ENCODE measurements at regions not wholly inside any gene's neighbourhood (a gene's known extent, or its start where the extent isn't known, plus 50 kb on each side); places are given as distances from the start of the nearest gene placed in this dataset.
"Not testable (repeated sequence)": the region's sequence is repeated elsewhere in the genome, so short reads cannot be mapped to it uniquely, and the experiment has no call there.

DNA sequence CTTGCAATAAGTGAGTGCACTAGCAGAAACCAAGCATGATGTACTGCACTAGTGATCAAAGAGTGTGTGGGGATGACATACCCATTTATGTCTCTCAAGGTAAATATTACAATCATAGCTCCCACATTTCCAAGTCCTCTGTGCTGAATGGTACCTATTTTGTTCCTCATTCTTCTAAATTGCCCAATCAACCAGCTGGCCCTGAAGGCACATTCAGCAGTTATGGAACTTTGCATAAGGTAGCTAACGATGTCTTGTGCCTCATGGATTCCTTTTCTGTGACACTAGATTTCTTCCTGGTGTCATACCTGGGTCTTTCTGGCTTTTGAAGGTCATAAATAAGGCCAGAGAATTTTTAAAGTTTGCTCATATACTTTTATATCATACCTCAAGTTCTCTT is 963.0 kb downstream of the SLC4A3 start:
- TF ChIP-seq, protein P1, sequence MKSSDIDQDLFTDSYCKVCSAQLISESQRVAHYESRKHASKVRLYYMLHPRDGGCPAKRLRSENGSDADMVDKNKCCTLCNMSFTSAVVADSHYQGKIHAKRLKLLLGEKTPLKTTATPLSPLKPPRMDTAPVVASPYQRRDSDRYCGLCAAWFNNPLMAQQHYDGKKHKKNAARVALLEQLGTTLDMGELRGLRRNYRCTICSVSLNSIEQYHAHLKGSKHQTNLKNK (CRISPR knock-in tag; IDR thresholded peaks at IDR 0.05): no peak
- no peak for TF ChIP-seq SMAD4 (CRISPR knock-in tag; IDR thresholded peaks at IDR 0.05)
- POLR2A ChIA-PET: interaction anchor here (0.6 kb wide), 1 partner anchor 18 kb away, joined by 3 read pairs; no protein-coding TSS in a partner anchor
- Mint-ChIP-seq H3K4me3 (no peak overlapping the region), H3K4me1 (no peaks in the 10 kb centered on the region), H3K27me3 (ENCODE audit: low read depth) (no peaks in the 10 kb centered on the region), H3K27ac (no peak overlapping the region), H3K36me3 (no peaks in the 10 kb centered on the region), H3K9me3 (no peaks in the 10 kb centered on the region)
- CTCF ChIA-PET: no interaction called here
- ATAC-seq (no peak), DNase-seq (ENCODE audit: low spot score) (no peak)

DNA sequence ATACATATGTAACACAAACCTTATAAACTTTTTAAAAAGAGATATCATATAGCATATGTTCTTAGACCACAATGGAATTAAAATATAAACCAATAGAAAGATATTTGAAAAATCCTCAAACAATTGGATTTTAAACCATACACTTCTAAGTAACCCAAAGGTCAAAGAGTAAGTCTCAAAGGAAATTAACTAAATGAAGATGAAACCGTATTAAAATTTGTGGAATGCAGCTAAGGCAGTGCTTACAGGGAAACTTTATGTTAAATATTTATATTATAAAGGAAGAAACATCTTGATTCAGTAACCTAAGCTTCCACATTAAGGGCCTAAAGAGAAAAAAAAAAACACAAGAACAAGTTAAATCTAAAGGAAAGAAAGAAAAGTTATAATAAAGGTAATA is 966.1 kb downstream of the SLC4A3 start:
- ChIA-PET POLR2A (no interaction called here), CTCF (no interaction called here)
- no peak overlapping the region for H3K4me3 Mint-ChIP-seq
- ATAC-seq (no peak), DNase-seq (ENCODE audit: low spot score) (no peak)
- TF ChIP-seq NFE2L1 (CRISPR knock-in tag; IDR thresholded peaks at IDR 0.05) (no peak), ZNF219 (CRISPR knock-in tag; IDR thresholded peaks at IDR 0.05; ENCODE audit: borderline replicate concordance) (no peak)
- TF ChIP-seq, protein P2, sequence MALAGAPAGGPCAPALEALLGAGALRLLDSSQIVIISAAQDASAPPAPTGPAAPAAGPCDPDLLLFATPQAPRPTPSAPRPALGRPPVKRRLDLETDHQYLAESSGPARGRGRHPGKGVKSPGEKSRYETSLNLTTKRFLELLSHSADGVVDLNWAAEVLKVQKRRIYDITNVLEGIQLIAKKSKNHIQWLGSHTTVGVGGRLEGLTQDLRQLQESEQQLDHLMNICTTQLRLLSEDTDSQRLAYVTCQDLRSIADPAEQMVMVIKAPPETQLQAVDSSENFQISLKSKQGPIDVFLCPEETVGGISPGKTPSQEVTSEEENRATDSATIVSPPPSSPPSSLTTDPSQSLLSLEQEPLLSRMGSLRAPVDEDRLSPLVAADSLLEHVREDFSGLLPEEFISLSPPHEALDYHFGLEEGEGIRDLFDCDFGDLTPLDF (CRISPR knock-in tag; IDR thresholded peaks at IDR 0.05): no peak
- no peak overlapping the region for H3K27ac Mint-ChIP-seq
- H3K4me1 Mint-ChIP-seq: no peaks in the 10 kb centered on the region
- H3K9me3 Mint-ChIP-seq: no peaks in the 10 kb centered on the region
- H3K27me3 Mint-ChIP-seq (ENCODE audit: low read depth): no peaks in the 10 kb centered on the region
- H3K36me3 Mint-ChIP-seq: no peaks in the 10 kb centered on the region

DNA sequence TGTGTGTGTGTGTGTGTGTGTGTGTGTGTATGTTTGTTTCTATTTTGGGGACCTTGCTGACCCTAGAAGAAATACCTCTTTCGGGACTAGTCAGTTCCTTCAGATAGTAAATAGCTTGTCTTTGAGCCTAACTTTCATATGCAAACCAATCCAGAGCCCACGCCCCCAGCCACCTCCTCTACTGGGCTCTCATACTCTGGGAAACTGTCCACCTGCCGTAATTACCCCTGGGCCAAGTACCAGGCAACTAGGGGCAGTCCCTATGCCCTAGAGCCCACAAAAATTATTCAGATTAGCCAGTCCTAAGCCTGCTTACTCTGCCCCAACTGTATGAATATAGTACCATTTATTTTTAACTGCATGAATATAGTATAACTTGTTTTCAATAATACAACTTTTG is 970.4 kb downstream of the EPHA4 start:
- H3K4me3 Mint-ChIP-seq: no peak overlapping the region
- H3K36me3 Mint-ChIP-seq: no peaks in the 10 kb centered on the region
- DNase-seq (ENCODE audit: low spot score): peak; percentile 19
- TF ChIP-seq NFYB (CRISPR knock-in tag; conservative IDR thresholded peaks at IDR 0.05; ENCODE audit: low read depth) (no peak), ZNF219 (CRISPR knock-in tag; IDR thresholded peaks at IDR 0.05; ENCODE audit: borderline replicate concordance) (no peak), CREM (CRISPR knock-in tag; IDR thresholded peaks at IDR 0.05) (no peak)
- TF ChIP-seq, protein P3, sequence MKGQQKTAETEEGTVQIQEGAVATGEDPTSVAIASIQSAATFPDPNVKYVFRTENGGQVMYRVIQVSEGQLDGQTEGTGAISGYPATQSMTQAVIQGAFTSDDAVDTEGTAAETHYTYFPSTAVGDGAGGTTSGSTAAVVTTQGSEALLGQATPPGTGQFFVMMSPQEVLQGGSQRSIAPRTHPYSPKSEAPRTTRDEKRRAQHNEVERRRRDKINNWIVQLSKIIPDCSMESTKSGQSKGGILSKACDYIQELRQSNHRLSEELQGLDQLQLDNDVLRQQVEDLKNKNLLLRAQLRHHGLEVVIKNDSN (CRISPR knock-in tag; IDR thresholded peaks at IDR 0.05): no peak
- TF ChIP-seq, protein P4, sequence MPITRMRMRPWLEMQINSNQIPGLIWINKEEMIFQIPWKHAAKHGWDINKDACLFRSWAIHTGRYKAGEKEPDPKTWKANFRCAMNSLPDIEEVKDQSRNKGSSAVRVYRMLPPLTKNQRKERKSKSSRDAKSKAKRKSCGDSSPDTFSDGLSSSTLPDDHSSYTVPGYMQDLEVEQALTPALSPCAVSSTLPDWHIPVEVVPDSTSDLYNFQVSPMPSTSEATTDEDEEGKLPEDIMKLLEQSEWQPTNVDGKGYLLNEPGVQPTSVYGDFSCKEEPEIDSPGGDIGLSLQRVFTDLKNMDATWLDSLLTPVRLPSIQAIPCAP (CRISPR knock-in tag; IDR thresholded peaks at IDR 0.05): no peak
- peaks cover 6% of the 10 kb centered on the region for H3K9me3 Mint-ChIP-seq
- H3K4me1 Mint-ChIP-seq: peaks cover 14% of the 10 kb centered on the region
- ChIA-PET CTCF (no interaction called here), POLR2A (no interaction called here)
- ATAC-seq: peak; percentile 86
- H3K27me3 Mint-ChIP-seq (ENCODE audit: low read depth): no peaks in the 10 kb centered on the region
- no peak overlapping the region for H3K27ac Mint-ChIP-seq

DNA sequence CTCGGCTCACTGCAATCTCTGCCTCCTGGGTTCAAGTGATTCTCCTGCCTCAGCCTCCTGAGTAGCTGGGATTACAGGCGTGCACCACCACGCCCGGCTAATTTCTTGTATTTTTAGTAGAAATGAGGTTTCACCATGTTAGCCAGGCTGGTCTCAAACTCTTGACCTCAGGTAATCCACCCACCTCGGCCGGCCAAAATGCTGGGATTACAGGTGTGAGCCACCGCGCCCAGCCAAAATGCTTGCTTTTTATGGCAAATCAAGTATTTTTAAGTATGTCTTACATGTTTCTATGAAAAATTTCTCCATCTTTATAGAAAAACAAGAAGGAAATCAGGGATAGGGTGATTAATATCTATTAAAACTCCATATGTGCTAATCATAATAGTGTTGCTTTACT is 959.1 kb downstream of the EPHA4 start:
- DNase-seq (ENCODE audit: low spot score); ATAC-seq; H3K27ac Mint-ChIP-seq; POLR2A ChIA-PET; H3K4me3 Mint-ChIP-seq; CTCF ChIA-PET; H3K27me3 Mint-ChIP-seq (ENCODE audit: low read depth); H3K4me1 Mint-ChIP-seq; H3K36me3 Mint-ChIP-seq: not testable (repeated sequence)
- H3K9me3 Mint-ChIP-seq: peaks cover 13% of the 10 kb centered on the region

DNA sequence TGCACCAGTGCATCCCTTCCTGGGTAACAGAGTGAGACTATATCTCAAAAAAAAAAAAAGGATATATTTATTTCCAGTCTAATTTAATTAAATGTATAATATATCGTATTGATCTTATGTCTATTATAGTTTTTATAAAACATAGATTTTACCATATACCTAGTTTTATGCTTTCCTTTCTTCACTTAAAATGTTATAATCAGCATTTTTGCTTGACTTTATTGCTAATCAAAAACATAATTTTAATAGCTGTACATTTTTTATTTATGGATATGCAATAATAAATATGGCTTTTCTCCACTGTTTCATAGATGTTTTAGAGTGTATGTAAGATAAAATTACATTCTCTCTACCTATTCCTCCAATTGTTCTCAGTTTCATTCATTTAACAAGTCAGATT is 958.0 kb downstream of the EPHA4 start:
- CTCF ChIA-PET: no interaction called here
- Mint-ChIP-seq H3K27ac (no peak overlapping the region), H3K4me3 (no peak overlapping the region), H3K27me3 (ENCODE audit: low read depth) (no peaks in the 10 kb centered on the region), H3K9me3 (peaks cover 4% of the 10 kb centered on the region; the same call in 1 of the 2 replicates), H3K36me3 (peaks cover 3% of the 10 kb centered on the region; the same call in 1 of the 2 replicates), H3K4me1 (peaks cover 4% of the 10 kb centered on the region)
- TF ChIP-seq NFE2L1 (CRISPR knock-in tag; IDR thresholded peaks at IDR 0.05): no peak
- TF ChIP-seq, protein P5, sequence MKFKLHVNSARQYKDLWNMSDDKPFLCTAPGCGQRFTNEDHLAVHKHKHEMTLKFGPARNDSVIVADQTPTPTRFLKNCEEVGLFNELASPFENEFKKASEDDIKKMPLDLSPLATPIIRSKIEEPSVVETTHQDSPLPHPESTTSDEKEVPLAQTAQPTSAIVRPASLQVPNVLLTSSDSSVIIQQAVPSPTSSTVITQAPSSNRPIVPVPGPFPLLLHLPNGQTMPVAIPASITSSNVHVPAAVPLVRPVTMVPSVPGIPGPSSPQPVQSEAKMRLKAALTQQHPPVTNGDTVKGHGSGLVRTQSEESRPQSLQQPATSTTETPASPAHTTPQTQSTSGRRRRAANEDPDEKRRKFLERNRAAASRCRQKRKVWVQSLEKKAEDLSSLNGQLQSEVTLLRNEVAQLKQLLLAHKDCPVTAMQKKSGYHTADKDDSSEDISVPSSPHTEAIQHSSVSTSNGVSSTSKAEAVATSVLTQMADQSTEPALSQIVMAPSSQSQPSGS (CRISPR knock-in tag; IDR thresholded peaks at IDR 0.05; ENCODE audit: borderline replicate concordance, low read depth): no peak
- TF ChIP-seq, protein P6, sequence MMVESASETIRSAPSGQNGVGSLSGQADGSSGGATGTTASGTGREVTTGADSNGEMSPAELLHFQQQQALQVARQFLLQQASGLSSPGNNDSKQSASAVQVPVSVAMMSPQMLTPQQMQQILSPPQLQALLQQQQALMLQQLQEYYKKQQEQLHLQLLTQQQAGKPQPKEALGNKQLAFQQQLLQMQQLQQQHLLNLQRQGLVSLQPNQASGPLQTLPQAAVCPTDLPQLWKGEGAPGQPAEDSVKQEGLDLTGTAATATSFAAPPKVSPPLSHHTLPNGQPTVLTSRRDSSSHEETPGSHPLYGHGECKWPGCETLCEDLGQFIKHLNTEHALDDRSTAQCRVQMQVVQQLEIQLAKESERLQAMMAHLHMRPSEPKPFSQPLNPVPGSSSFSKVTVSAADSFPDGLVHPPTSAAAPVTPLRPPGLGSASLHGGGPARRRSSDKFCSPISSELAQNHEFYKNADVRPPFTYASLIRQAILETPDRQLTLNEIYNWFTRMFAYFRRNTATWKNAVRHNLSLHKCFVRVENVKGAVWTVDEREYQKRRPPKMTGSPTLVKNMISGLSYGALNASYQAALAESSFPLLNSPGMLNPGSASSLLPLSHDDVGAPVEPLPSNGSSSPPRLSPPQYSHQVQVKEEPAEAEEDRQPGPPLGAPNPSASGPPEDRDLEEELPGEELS (CRISPR knock-in tag; IDR thresholded peaks at IDR 0.05): no peak
- TF ChIP-seq ELF4 (CRISPR knock-in tag; IDR thresholded peaks at IDR 0.05; ENCODE audit: low read depth): no peak
- TF ChIP-seq FOXK1 (CRISPR knock-in tag; IDR thresholded peaks at IDR 0.05): no peak
- no peak for TF ChIP-seq ZNF138 (CRISPR knock-in tag; conservative IDR thresholded peaks at IDR 0.05)
- TF ChIP-seq, protein P7, sequence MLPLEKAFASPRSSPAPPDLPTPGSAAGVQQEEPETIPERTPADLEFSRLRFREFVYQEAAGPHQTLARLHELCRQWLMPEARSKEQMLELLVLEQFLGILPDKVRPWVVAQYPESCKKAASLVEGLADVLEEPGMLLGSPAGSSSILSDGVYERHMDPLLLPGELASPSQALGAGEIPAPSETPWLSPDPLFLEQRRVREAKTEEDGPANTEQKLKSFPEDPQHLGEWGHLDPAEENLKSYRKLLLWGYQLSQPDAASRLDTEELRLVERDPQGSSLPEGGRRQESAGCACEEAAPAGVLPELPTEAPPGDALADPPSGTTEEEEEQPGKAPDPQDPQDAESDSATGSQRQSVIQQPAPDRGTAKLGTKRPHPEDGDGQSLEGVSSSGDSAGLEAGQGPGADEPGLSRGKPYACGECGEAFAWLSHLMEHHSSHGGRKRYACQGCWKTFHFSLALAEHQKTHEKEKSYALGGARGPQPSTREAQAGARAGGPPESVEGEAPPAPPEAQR (CRISPR knock-in tag; IDR thresholded peaks at IDR 0.05): no peak
- DNase-seq (ENCODE audit: low spot score) (no peak), ATAC-seq (no peak)
- POLR2A ChIA-PET: no interaction called here

All from WTC11 (cell line).